K562 (cell line): ENCODE measurements at regions not wholly inside any gene's neighbourhood (a gene's known extent, or its start where the extent isn't known, plus 50 kb on each side); places are given as distances from the start of the nearest gene placed in this dataset.

ENCODE experiments used
- ATAC-seq: fragments of 200-7000 bp; cut with Tn5 transposase; 3 replicates; pipeline ENCODE4 v1.9.1; 2020; ENCODE audit warnings: moderate library complexity
- BruUV-seq: library from RNA; stranded (reverse); fragments of 400-500 nt; replicated peaks from 2 replicates; lab custom pipeline; 2021; lab: Mats Ljungman, UMichigan
- CTCF ChIA-PET: fragments of 300-600 bp; formaldehyde crosslinking; extraction: SDS; loops from one replicate; lab custom pipeline; 2021; ENCODE audit warnings: low intra/inter-chr PET ratio; lab: Yijun Ruan, JAX
- POLR2A ChIA-PET: fragments of 300-600, 350-650 bp; sonication (Branson Sonifier 250); formaldehyde crosslinking; extraction: SDS; loops from one replicate; lab custom pipeline; 2021; ENCODE audit warnings: antibody characterized with exemption, inconsistent platforms; lab: Yijun Ruan, JAX
- DNase-seq, 4 experiments: peaks; one replicate each; pipeline versions ENCODE4 v3.0.0 to v3.0.0-alpha.2; 2011 to 2018; ENCODE audit warnings: low spot score in 3 of 4, mixed read lengths in 3 of 4; ENCODE audit errors: extremely low read depth in 1 of 4
- FAIRE-seq: peaks from 2 replicates; lab custom pipeline; 2011; peaks lifted over from hg19 to GRCh38; lab: Jason Lieb, UNC
- H2AFZ ChIP-seq: 2 replicates; pipeline ENCODE4 v1.6.0; 2011; ENCODE audit warnings: low read depth, low read length, control low read depth, inconsistent platforms
- H3K27ac ChIP-seq: fragments of 200-600 bp; 3 replicates; pipeline ENCODE4 v1.8.0; 2011; ENCODE audit warnings: low read depth, mild to moderate bottlenecking, control low read depth, inconsistent platforms, low read length, moderate library complexity, mixed read lengths; ENCODE audit errors: extremely low read depth
- H3K27me3 ChIP-seq, 2 experiments: fragments of 300-600 bp in 1 of 2; 2 replicates in 1 of 2; 3 replicates in 1 of 2; pipeline versions ENCODE4 v1.6.0 to v1.8.0; 2011; ENCODE audit warnings: inconsistent platforms in 2 of 2, low read length in 2 of 2, mild to moderate bottlenecking in 1 of 2, mixed read lengths in 1 of 2, moderate library complexity in 1 of 2; ENCODE audit not compliant: control insufficient read depth in 2 of 2, insufficient read depth in 2 of 2
- H3K36me3 ChIP-seq: fragments of 300-600 bp; 3 replicates; pipeline ENCODE4 v1.8.0; 2011; ENCODE audit warnings: mild to moderate bottlenecking, low read length, inconsistent platforms; ENCODE audit not compliant: control insufficient read depth, insufficient read depth
- H3K4me1 ChIP-seq, 2 experiments: fragments of 200-600 bp in 1 of 2; replicated peaks in 1 of 2; 2 replicates in 1 of 2; 3 replicates in 1 of 2; pipeline versions ENCODE4 v1.5.1 to v1.8.0; 2011; ENCODE audit warnings: inconsistent platforms in 2 of 2, low read length in 2 of 2, mild to moderate bottlenecking in 1 of 2, mixed read lengths in 1 of 2, moderate library complexity in 1 of 2; ENCODE audit not compliant: control insufficient read depth in 2 of 2, insufficient read depth in 2 of 2
- H3K4me2 ChIP-seq: 2 replicates; pipeline ENCODE4 v1.6.1; 2011; ENCODE audit warnings: low read length, control low read depth, inconsistent platforms, mixed read lengths; ENCODE audit not compliant: insufficient read depth
- H3K4me3 ChIP-seq: fragments of 200-600 bp; sonication (generic), shearing (Covaris generic); 2 replicates; pipeline ENCODE4 v1.5.1; 2016; ENCODE audit warnings: control low read depth, inconsistent platforms
- H3K79me2 ChIP-seq: fragments of 200-600 bp; 3 replicates; pipeline ENCODE4 v1.8.0; 2011; ENCODE audit warnings: low read length, inconsistent platforms; ENCODE audit not compliant: control insufficient read depth, insufficient read depth
- H3K9ac ChIP-seq, 2 experiments: 2 replicates each; pipeline versions ENCODE4 v1.6.0 to v1.6.1; 2011; ENCODE audit warnings: low read depth in 2 of 2, low read length in 2 of 2, control low read depth in 1 of 2, inconsistent platforms in 1 of 2, mild to moderate bottlenecking in 1 of 2, mixed read lengths in 1 of 2; ENCODE audit not compliant: insufficient read depth in 1 of 2
- H3K9me1 ChIP-seq: one replicate; pipeline ENCODE4 v1.6.0; 2011; ENCODE audit warnings: inconsistent platforms, mild to moderate bottlenecking, low read length, moderate library complexity; ENCODE audit not compliant: control insufficient read depth, insufficient read depth
- H3K9me3 ChIP-seq: replicated peaks from 2 replicates; pipeline ENCODE4 v1.5.1; 2011; ENCODE audit warnings: low read depth, low read length, inconsistent platforms; ENCODE audit not compliant: control insufficient read depth, insufficient read depth
- H4K20me1 ChIP-seq: replicated peaks from 2 replicates; pipeline ENCODE4 v1.6.1; 2011; ENCODE audit warnings: low read length, inconsistent platforms, mixed read lengths; ENCODE audit not compliant: control insufficient read depth, insufficient read depth
- BRF2 ChIP-seq: IDR thresholded peaks from 3 replicates; pipeline ENCODE4 v1.6.1; 2011; ENCODE audit warnings: borderline replicate concordance, mild to moderate bottlenecking; ENCODE audit not compliant: insufficient read length, insufficient read depth
- CSDE1 ChIP-seq, 2 experiments: fragments of 450-650 bp; IDR thresholded peaks; 2 replicates each; pipeline ENCODE4 v1.6.1; 2016; ENCODE audit warnings: mild to moderate bottlenecking in 1 of 2
- GATAD2B ChIP-seq: fragments of 450-650 bp; IDR thresholded peaks from 2 replicates; pipeline ENCODE4 v1.6.1; 2017; ENCODE audit warnings: mild to moderate bottlenecking, borderline replicate concordance
- JUND ChIP-seq, 2 experiments: IDR thresholded peaks; 2 replicates in 1 of 2; 3 replicates in 1 of 2; pipeline ENCODE4 v1.6.1; 2011; ENCODE audit warnings: borderline replicate concordance in 2 of 2, low read depth in 2 of 2, low read length in 2 of 2, improper control_type of control experiment in 1 of 2, missing biosample characterization in 1 of 2, missing genetic modification characterization in 1 of 2, missing genetic modification reagents in 1 of 2
- KDM1A ChIP-seq, 2 experiments: fragments of 450-650 bp; IDR thresholded peaks; 2 replicates each; pipeline ENCODE4 v1.6.1; 2016; ENCODE audit warnings: mild to moderate bottlenecking in 2 of 2
- NCOA6 ChIP-seq: fragments of 450-650 bp; IDR thresholded peaks from 2 replicates; pipeline ENCODE4 v1.6.1; 2017; ENCODE audit warnings: mild to moderate bottlenecking
- PCBP2 ChIP-seq: fragments of 200-400 bp; formaldehyde crosslinking; IDR thresholded peaks from 2 replicates; pipeline ENCODE4 v1.6.1; 2018; ENCODE audit warnings: low read length, low read depth, mild to moderate bottlenecking, moderate library complexity; ENCODE audit not compliant: poor library complexity, severe bottlenecking
- RFX7 ChIP-seq: fragments of 250-450 bp; sonication (Bioruptor Pico); IDR thresholded peaks from 2 replicates; pipeline ENCODE4 v1.5.1; 2021; ENCODE audit warnings: mild to moderate bottlenecking
- THRA ChIP-seq: fragments of 450-650 bp; IDR thresholded peaks from 2 replicates; pipeline ENCODE4 v1.6.1; 2017; ENCODE audit warnings: mild to moderate bottlenecking, moderate library complexity
- ZNF232 ChIP-seq: sonication (generic); formaldehyde crosslinking; IDR thresholded peaks from 2 replicates; pipeline ENCODE4 v1.8.0; 2022; ENCODE audit warnings: mild to moderate bottlenecking, missing genetic modification reagents
- ZNF561 ChIP-seq: fragments of 450-650 bp; formaldehyde crosslinking; conservative IDR thresholded peaks from 2 replicates; pipeline ENCODE4 v1.4.0; 2020; ENCODE audit warnings: mild to moderate bottlenecking, moderate library complexity
- ZNF766 ChIP-seq: fragments of 200-800 bp; sonication (Bioruptor generic); conservative IDR thresholded peaks from 2 replicates; pipeline ENCODE4 v1.6.1; 2016; ENCODE audit warnings: missing genetic modification characterization, missing compliant biosample characterization
- WGBS: fragments of 100-300 bp; shearing (Covaris generic); methylation state at CpG from one replicate; pipeline ENCODE4 v1.1.6; 2016; ENCODE audit warnings: low coverage, mixed read lengths; ENCODE audit not compliant: insufficient coverage; ENCODE audit errors: missing lambda C conversion rate; 5-methylcytosine and 5-hydroxymethylcytosine counted together
- in situ Hi-C: fragments of 300-500 bp; cut with MboI; formaldehyde crosslinking; loops from 4 replicates; pipeline ENCODE4 v1.15.0; 2018; ENCODE audit warnings: inconsistent platforms, mixed read lengths
- intact Hi-C: fragments of 100-400 bp; cut with micrococcal nuclease; formaldehyde crosslinking; loops from 2 replicates; pipeline ENCODE4 v1.14.2; 2022

GRCh38 chr13:46951516-46951915, 54.7 kb upstream of the HTR2A start:
- no peaks in the 10 kb centered on the region for H3K27me3 ChIP-seq
- H3K9me3 ChIP-seq = no peaks in the 10 kb centered on the region
- no TSS peak for BruUV-seq
- no peak for TF ChIP-seq THRA
- TF ChIP-seq NCOA6 = no peak
- TF ChIP-seq GATAD2B = no peak
- no peak for TF ChIP-seq ZNF561 (CRISPR knock-in tag)
- TF ChIP-seq JUND (IDR thresholded peaks at IDR 0.05; ENCODE audit: borderline replicate concordance, low read depth, low read length) = no peak
- no peak for TF ChIP-seq JUND (tag; IDR thresholded peaks at IDR 0.05; ENCODE audit: borderline replicate concordance, low read depth, low read length)
- no peak for TF ChIP-seq KDM1A (IDR thresholded peaks at IDR 0.05)
- no peak for TF ChIP-seq ZNF232
- no peak for TF ChIP-seq PCBP2
- TF ChIP-seq ZNF766 (CRISPR knock-in tag) = no peak
- no peak for TF ChIP-seq BRF2
- TF ChIP-seq RFX7 (CRISPR knock-in tag) = no peak
- TF ChIP-seq CSDE1 (IDR thresholded peaks at IDR 0.05) = no peak
- no peaks in the 10 kb centered on the region for H4K20me1 ChIP-seq
- POLR2A ChIA-PET = no interaction called here
- in situ Hi-C loops = no loop called here
- intact Hi-C loops = no loop called here
- no peak overlapping the region for H3K9ac ChIP-seq
- CTCF ChIA-PET = no interaction called here
- 0% methylated on average over 3 of the region's 6 CpGs for WGBS
- no peak overlapping the region for H3K27ac ChIP-seq
- ATAC-seq = no peak
- no peak overlapping the region for H3K4me3 ChIP-seq
- H3K4me1 ChIP-seq = no peaks in the 10 kb centered on the region
- no peak overlapping the region for H2AFZ ChIP-seq
- H3K4me2 ChIP-seq = no peak overlapping the region
- H3K9me1 ChIP-seq = no peaks in the 10 kb centered on the region
- no peak for DNase-seq
- no peaks in the 10 kb centered on the region for H3K36me3 ChIP-seq
- no peak for FAIRE-seq
- no peaks in the 10 kb centered on the region for H3K79me2 ChIP-seq
